Stimulated activated naive B cell treated with anti-CD40 and anti-IgM and Interleukin-4, amounts not matched to agents 10 μg/mL and 1 μg/mL and 100 μg/mL, for 72 hours (primary cell): ENCODE measurements at regions not wholly inside any gene's neighbourhood (a gene's known extent, or its start where the extent isn't known, plus 50 kb on each side); places are given as distances from the start of the nearest gene placed in this dataset.

Source experiments
- ATAC-seq, 2 donors: fragments of 150-1000 bp; cut with Tn5 transposase; replicated peaks; 2 replicates each; pipeline ENCODE4 v1.10.0; 2021; ENCODE audit warnings: moderate library complexity in 1 of 2
- DNase-seq: peaks from one replicate; pipeline ENCODE4 v3.0.0; 2021
- H3K27ac Mint-ChIP-seq: one replicate; pipeline ENCODE4 v1.8.0; 2022; ENCODE audit warnings: mild to moderate bottlenecking, mixed read lengths
- H3K27me3 Mint-ChIP-seq, 2 donors: one replicate each; pipeline ENCODE4 v1.8.0; 2022; ENCODE audit warnings: mixed read lengths in 2 of 2
- H3K36me3 Mint-ChIP-seq, 2 donors: one replicate each; pipeline ENCODE4 v1.8.0; 2022; ENCODE audit warnings: mixed read lengths in 2 of 2, mild to moderate bottlenecking in 1 of 2
- H3K4me1 Mint-ChIP-seq, 2 donors: one replicate each; pipeline ENCODE4 v1.8.0; 2022; ENCODE audit warnings: mixed read lengths in 2 of 2, mild to moderate bottlenecking in 1 of 2
- H3K4me3 Mint-ChIP-seq, 2 donors: one replicate each; pipeline ENCODE4 v1.8.0; 2022; ENCODE audit warnings: mild to moderate bottlenecking in 2 of 2, mixed read lengths in 2 of 2, moderate library complexity in 1 of 2
- H3K9me3 Mint-ChIP-seq, 2 donors: one replicate each; pipeline ENCODE4 v1.8.0; 2022; ENCODE audit warnings: mixed read lengths in 2 of 2, mild to moderate bottlenecking in 1 of 2

- ATAC-seq (no peak), DNase-seq (no peak)
- H3K36me3 Mint-ChIP-seq: no peaks in the 10 kb centered on the region
- no peaks in the 10 kb centered on the region for H3K4me1 Mint-ChIP-seq
- H3K27me3 Mint-ChIP-seq: peaks cover 23 to 26% of the 10 kb centered on the region in 2 donors
- H3K27ac Mint-ChIP-seq: no peak overlapping the region
- no peak overlapping the region for H3K4me3 Mint-ChIP-seq
- H3K9me3 Mint-ChIP-seq: no peaks in the 10 kb centered on the region
Observed at GRCh38 chr6:40955178-40955545, 83.9 kb downstream of the UNC5CL start.

GRCh38 chr6:40954446-40955177 is 84.4 kb downstream of the UNC5CL start:
- no peaks in the 10 kb centered on the region for H3K36me3 Mint-ChIP-seq
- ATAC-seq (no peak), DNase-seq (no peak)
- peaks cover 26% of the 10 kb centered on the region in 2 donors for H3K27me3 Mint-ChIP-seq
- H3K4me3 Mint-ChIP-seq: no peak overlapping the region
- no peaks in the 10 kb centered on the region for H3K9me3 Mint-ChIP-seq
- no peak overlapping the region for H3K27ac Mint-ChIP-seq
- H3K4me1 Mint-ChIP-seq: no peaks in the 10 kb centered on the region

DNA sequence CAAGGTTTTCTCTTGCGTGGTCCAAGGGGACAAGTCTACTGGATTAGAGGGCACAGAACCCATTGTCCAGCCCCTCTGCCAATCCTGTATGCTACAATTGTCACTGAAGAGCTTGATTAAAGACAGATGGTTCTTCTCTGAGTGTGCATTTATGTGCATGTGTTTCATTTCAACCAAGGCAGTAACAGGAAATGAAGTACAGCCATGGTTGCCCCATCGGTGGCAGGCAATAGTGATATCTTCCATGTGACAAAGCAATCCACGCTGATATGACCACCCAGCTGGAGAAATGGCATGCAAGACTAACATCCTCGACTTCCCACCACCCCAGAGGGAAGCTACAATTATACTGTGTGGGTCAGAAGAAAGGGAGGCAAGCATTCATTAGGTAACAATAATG is 85.5 kb downstream of the UNC5CL start:
- H3K9me3 Mint-ChIP-seq: no peaks in the 10 kb centered on the region
- no peaks in the 10 kb centered on the region for H3K36me3 Mint-ChIP-seq
- no peak overlapping the region for H3K27ac Mint-ChIP-seq
- H3K4me1 Mint-ChIP-seq: no peaks in the 10 kb centered on the region
- peaks cover 26% of the 10 kb centered on the region in 2 donors for H3K27me3 Mint-ChIP-seq
- ATAC-seq (no peak), DNase-seq (no peak)
- H3K4me3 Mint-ChIP-seq: no peak overlapping the region

- Mint-ChIP-seq H3K27me3 (peaks cover 24 to 25% of the 10 kb centered on the region in 2 donors), H3K27ac (no peak overlapping the region), H3K4me1 (no peaks in the 10 kb centered on the region), H3K36me3 (no peaks in the 10 kb centered on the region), H3K4me3 (no peak overlapping the region), H3K9me3 (no peaks in the 10 kb centered on the region)
- no peak for ATAC-seq
- no peak for DNase-seq
Observed at GRCh38 chr6:40950986-40951698, 87.9 kb downstream of the UNC5CL start.

GRCh38 chr6:40948570-40948969 is 90.5 kb downstream of the UNC5CL start:
- Mint-ChIP-seq H3K27ac (no peak overlapping the region), H3K27me3 (peaks cover 13 to 20% of the 10 kb centered on the region in 2 donors), H3K4me3 (no peak overlapping the region), H3K36me3 (no peaks in the 10 kb centered on the region), H3K9me3 (no peaks in the 10 kb centered on the region), H3K4me1 (no peaks in the 10 kb centered on the region)
- ATAC-seq: no peak
- DNase-seq: no peak

- H3K36me3 Mint-ChIP-seq: no peaks in the 10 kb centered on the region
- peaks cover 13 to 20% of the 10 kb centered on the region in 2 donors for H3K27me3 Mint-ChIP-seq
- DNase-seq (no peak), ATAC-seq (no peak)
- no peak overlapping the region for H3K4me3 Mint-ChIP-seq
- H3K9me3 Mint-ChIP-seq: no peaks in the 10 kb centered on the region
- no peaks in the 10 kb centered on the region for H3K4me1 Mint-ChIP-seq
- no peak overlapping the region for H3K27ac Mint-ChIP-seq
Observed at GRCh38 chr6:40947876-40948526, 91.0 kb downstream of the UNC5CL start.

DNA sequence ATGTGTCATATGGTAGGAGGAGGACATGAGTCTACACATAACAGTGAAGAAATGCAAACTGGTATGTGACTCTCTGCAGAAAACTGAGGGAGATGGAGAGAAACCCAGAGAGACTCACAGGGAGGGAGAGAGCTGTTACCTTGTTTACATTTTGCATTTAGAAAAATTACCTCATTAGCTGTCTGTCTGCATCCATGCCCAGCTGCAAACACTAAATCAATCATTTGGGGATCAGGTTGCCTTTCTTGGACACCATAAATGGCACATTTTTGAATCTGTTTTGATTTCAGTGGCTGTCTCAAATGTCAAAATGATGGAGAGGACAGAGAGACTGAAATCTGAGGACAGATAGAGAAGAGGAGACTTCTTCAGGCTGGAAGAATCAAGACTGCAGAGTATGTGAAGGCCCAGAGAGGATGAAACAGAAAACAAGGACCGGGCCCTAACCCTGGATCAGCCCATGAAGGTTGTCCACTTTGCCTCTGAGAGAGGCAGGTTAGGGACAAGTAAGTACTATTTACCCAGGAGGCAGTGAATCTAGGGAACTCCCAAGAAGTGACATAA is 92.2 kb downstream of the UNC5CL start:
- no peaks in the 10 kb centered on the region for H3K4me1 Mint-ChIP-seq
- no peak overlapping the region for H3K27ac Mint-ChIP-seq
- no peaks in the 10 kb centered on the region for H3K36me3 Mint-ChIP-seq

GRCh38 chr6:40937491-40937890 is 101.5 kb downstream of the UNC5CL start:
- no peak overlapping the region for H3K27ac Mint-ChIP-seq
- no peak overlapping the region for H3K4me3 Mint-ChIP-seq
- DNase-seq (no peak), ATAC-seq (no peak)
- H3K4me1 Mint-ChIP-seq: no peaks in the 10 kb centered on the region
- peaks cover 0 to 1% of the 10 kb centered on the region in 2 donors for H3K9me3 Mint-ChIP-seq
- H3K36me3 Mint-ChIP-seq: no peaks in the 10 kb centered on the region
- H3K27me3 Mint-ChIP-seq: peaks cover 29 to 32% of the 10 kb centered on the region in 2 donors

More for the DNA sequence above, 92.2 kb downstream of the UNC5CL start:
- Mint-ChIP-seq H3K9me3 (no peaks in the 10 kb centered on the region), H3K4me3 (no peak overlapping the region), H3K27me3 (peaks cover 15 to 20% of the 10 kb centered on the region in 2 donors)
- ATAC-seq (no peak), DNase-seq (no peak)

DNA sequence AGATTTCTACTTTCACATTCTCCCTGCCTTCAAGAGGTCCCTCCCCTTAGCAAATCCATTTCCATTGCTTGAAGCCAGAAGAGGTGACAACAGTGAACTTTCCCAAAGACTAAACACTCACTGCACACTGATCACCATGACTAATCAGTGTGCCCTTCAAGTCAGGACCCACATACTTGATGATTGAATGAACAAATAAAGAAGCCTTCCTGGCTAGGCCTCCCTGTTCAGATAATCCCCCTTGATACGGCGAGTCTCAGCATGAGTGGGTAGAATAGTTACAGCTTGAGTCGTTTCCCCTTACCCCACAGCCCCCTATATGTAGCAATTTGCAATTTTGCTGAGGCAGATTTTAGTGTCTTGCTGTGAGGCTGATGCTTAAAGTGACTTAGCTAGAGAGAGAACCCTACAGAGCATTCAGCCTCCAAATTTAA is 102.2 kb downstream of the UNC5CL start:
- no peak for ATAC-seq
- Mint-ChIP-seq H3K4me1 (no peaks in the 10 kb centered on the region), H3K27ac (no peak overlapping the region), H3K4me3 (no peak overlapping the region), H3K27me3 (peaks cover 29 to 31% of the 10 kb centered on the region in 2 donors), H3K9me3 (peaks cover 0 to 1% of the 10 kb centered on the region in 2 donors), H3K36me3 (no peaks in the 10 kb centered on the region)
- DNase-seq: no peak

- DNase-seq (no peak), ATAC-seq (no peak)
- Mint-ChIP-seq H3K36me3 (no peaks in the 10 kb centered on the region), H3K9me3 (no peaks in the 10 kb centered on the region), H3K27ac (no peak overlapping the region), H3K4me3 (no peak overlapping the region), H3K4me1 (no peaks in the 10 kb centered on the region), H3K27me3 (peaks cover 12 to 14% of the 10 kb centered on the region in 2 donors)
Observed at GRCh38 chr6:40933864-40934263, 105.2 kb downstream of the UNC5CL start.

DNA sequence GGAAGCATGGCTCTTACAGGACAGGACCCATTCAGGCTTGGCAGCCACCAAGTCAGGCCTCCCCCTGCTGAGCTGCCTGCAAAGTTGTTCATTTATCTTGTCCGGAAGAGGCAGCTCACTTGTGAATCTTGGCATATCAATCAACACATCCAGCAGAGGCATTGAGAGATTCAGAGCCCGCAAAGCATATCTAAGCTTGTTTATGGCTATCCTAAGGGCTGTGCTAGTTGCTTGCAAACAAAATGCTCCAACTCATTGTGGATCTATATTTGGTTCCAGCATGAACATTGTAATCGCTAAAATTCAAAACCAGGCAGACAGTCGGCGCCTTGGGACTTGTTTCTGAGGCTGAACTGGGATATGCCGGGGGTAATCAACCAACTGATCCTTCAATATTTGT is 106.1 kb downstream of the UNC5CL start:
- no peak for ATAC-seq
- H3K4me3 Mint-ChIP-seq: no peak overlapping the region

DNA sequence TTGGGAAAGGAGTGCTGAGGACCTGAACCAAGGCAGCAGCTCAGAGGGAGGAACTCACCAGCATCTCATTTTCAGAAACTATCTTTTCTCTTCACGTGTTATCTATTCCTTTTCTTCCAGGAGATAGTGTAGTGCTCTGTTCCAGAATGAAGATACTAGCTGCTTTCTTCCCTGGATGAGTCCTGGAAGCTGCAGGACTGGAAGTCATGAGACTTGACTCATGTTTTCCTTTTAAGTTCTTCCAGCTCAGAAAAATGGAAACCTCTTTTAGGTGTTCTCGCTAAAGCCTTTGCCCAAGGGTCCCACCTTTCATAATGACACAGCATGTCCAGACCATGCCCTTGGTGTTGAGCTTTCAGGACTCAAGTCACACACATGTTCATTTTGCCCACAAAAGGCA is 106.7 kb downstream of the UNC5CL start:
- Mint-ChIP-seq H3K9me3 (no peaks in the 10 kb centered on the region), H3K36me3 (no peaks in the 10 kb centered on the region), H3K4me1 (no peaks in the 10 kb centered on the region), H3K4me3 (no peak overlapping the region), H3K27ac (no peak overlapping the region), H3K27me3 (peaks cover 12 to 15% of the 10 kb centered on the region in 2 donors)
- DNase-seq (no peak), ATAC-seq (no peak)

More for the DNA sequence above, 106.1 kb downstream of the UNC5CL start:
- peaks cover 12% of the 10 kb centered on the region in 2 donors for H3K27me3 Mint-ChIP-seq
- no peaks in the 10 kb centered on the region for H3K9me3 Mint-ChIP-seq
- no peaks in the 10 kb centered on the region for H3K36me3 Mint-ChIP-seq
- H3K27ac Mint-ChIP-seq: no peak overlapping the region
- no peak for DNase-seq
- H3K4me1 Mint-ChIP-seq: no peaks in the 10 kb centered on the region

DNA sequence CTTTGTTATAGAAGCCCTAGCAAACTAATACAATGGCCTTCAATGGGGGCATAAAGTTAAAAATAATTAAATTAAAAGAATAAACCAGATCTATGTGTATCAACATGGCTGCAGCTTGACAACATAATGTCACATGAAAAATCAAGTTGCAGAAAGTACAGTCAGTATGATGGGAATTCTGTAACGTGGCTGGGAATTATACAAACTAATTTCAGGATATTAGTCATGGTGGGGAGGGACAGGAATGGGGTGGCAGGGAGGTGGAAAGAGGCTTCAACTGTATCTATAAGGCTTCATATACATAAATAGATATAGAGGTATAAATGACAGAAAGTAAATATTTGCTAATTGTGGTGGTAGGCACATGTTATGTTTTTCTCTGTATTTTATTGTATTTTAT is 107.1 kb downstream of the UNC5CL start:
- Mint-ChIP-seq H3K27ac (no peak overlapping the region), H3K27me3 (peaks cover 12 to 20% of the 10 kb centered on the region in 2 donors), H3K4me3 (no peak overlapping the region), H3K4me1 (no peaks in the 10 kb centered on the region), H3K9me3 (no peaks in the 10 kb centered on the region), H3K36me3 (no peaks in the 10 kb centered on the region)
- DNase-seq (no peak), ATAC-seq (no peak)

DNA sequence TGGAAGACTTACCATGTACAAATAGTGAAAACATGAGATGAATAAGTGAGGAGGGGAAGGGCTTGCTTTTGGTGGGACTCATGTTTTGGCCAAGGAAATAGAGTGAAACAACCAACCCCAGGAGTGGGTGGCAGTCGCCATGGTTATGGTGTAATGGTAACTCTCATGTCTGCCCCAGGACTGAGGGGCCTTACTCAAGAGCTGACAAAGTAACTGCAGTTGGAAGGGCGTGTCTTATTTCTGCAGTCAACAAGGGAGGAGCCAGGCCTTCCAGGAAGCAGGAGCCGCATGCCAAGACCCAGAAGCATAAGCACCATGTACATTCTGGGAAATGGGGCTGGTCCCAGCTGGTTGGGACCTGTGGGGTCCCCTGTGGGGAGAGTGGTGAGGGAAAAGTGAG is 108.5 kb downstream of the UNC5CL start:
- no peak for DNase-seq
- Mint-ChIP-seq H3K36me3 (no peaks in the 10 kb centered on the region), H3K9me3 (no peaks in the 10 kb centered on the region), H3K27me3 (peaks cover 19 to 27% of the 10 kb centered on the region in 2 donors), H3K4me3 (no peak overlapping the region), H3K4me1 (peaks cover 0 to under 1% of the 10 kb centered on the region in 2 donors), H3K27ac (no peak overlapping the region)
- no peak for ATAC-seq
